Right atrium auricular region (tissue), 2 donors: ENCODE measurements at regions not wholly inside any gene's neighbourhood (a gene's known extent, or its start where the extent isn't known, plus 50 kb on each side); places are given as distances from the start of the nearest gene placed in this dataset.

Experiments
- DNase-seq: peaks from one replicate; pipeline ENCODE4 v3.0.0-alpha.2; 2019; ENCODE audit warnings: low spot score
- H3K27ac ChIP-seq, 2 donors: fragments of 200-600 bp; sonication (generic); 1 replicate in 1 of 2; 2 replicates in 1 of 2; pipeline ENCODE4 v1.5.1; 2016 to 2019
- H3K27me3 ChIP-seq, 2 donors: fragments of 200-600 bp; sonication (generic); one replicate each; pipeline versions ENCODE4 v1.5.1 to v1.6.0; 2017 to 2019
- H3K36me3 ChIP-seq: fragments of 200-600 bp; sonication (generic); one replicate; pipeline ENCODE4 v1.5.1; 2016
- H3K4me1 ChIP-seq, 2 donors: fragments of 200-600 bp; sonication (generic); one replicate each; pipeline versions ENCODE4 v1.5.1 to v1.6.0; 2017 to 2019
- H3K4me3 ChIP-seq, 2 donors: fragments of 200-600 bp; sonication (generic); 1 replicate in 1 of 2; 2 replicates in 1 of 2; pipeline ENCODE4 v1.5.1; 2017 to 2019; ENCODE audit warnings: mild to moderate bottlenecking in 1 of 2, moderate library complexity in 1 of 2
- H3K9me3 ChIP-seq, 2 donors: fragments of 200-600 bp; sonication (generic); one replicate each; pipeline ENCODE4 v1.5.1; 2019
- TF ChIP-seq, protein P1 (sequence below), 2 donors: fragments of 200-600 bp; sonication (generic); IDR thresholded peaks; one replicate each; pipeline ENCODE4 v1.5.1; 2019; ENCODE audit warnings: antibody characterized with exemption in 2 of 2

GRCh38 chr4:92099861-92100260 lies 203.9 kb upstream of the GRID2 start:
- no peaks in the 10 kb centered on the region for H3K36me3 ChIP-seq
- no peaks in the 10 kb centered on the region for H3K4me1 ChIP-seq
- H3K27me3 ChIP-seq = no peaks in the 10 kb centered on the region
- no peak overlapping the region for H3K4me3 ChIP-seq
- no peak overlapping the region for H3K27ac ChIP-seq
- TF ChIP-seq, protein P1, sequence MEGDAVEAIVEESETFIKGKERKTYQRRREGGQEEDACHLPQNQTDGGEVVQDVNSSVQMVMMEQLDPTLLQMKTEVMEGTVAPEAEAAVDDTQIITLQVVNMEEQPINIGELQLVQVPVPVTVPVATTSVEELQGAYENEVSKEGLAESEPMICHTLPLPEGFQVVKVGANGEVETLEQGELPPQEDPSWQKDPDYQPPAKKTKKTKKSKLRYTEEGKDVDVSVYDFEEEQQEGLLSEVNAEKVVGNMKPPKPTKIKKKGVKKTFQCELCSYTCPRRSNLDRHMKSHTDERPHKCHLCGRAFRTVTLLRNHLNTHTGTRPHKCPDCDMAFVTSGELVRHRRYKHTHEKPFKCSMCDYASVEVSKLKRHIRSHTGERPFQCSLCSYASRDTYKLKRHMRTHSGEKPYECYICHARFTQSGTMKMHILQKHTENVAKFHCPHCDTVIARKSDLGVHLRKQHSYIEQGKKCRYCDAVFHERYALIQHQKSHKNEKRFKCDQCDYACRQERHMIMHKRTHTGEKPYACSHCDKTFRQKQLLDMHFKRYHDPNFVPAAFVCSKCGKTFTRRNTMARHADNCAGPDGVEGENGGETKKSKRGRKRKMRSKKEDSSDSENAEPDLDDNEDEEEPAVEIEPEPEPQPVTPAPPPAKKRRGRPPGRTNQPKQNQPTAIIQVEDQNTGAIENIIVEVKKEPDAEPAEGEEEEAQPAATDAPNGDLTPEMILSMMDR (IDR thresholded peaks at IDR 0.05) = no peak
- DNase-seq = no peak
- no peaks in the 10 kb centered on the region for H3K9me3 ChIP-seq

- Histone ChIP-seq H3K9me3 (no peaks in the 10 kb centered on the region), H3K4me3 (no peak overlapping the region), H3K27ac (no peak overlapping the region), H3K27me3 (no peaks in the 10 kb centered on the region), H3K36me3 (no peaks in the 10 kb centered on the region), H3K4me1 (no peaks in the 10 kb centered on the region)
- TF ChIP-seq, protein P1 (IDR thresholded peaks at IDR 0.05) = no peak
- DNase-seq = no peak
Measured at GRCh38 chr4:92100975-92101374, 202.8 kb upstream of the GRID2 start.

DNA sequence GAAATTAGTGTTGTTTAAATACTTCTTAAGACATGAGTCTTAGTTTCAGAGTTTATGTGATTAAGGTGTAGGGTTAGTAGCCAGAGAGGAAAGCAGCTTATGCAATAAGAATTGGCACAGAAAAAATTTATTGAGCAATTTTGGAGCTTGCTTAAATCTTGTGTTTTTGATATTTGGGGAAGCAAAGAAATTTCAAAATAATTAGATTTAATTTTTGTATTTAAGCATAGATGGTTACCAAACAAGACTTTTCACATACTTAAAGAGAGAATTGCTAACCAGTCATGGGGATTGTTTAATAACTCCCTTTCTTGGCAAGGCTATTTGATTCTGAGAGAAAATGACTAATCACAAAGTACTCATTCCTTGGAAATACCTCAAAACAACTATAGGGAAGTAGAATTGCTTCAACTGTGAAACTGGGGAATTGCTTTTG lies 202.0 kb upstream of the GRID2 start:
- H3K27me3 ChIP-seq = no peaks in the 10 kb centered on the region
- no peak overlapping the region for H3K4me3 ChIP-seq
- no peak for DNase-seq
- no peaks in the 10 kb centered on the region for H3K9me3 ChIP-seq
- no peaks in the 10 kb centered on the region for H3K4me1 ChIP-seq
- H3K27ac ChIP-seq = no peak overlapping the region
- TF ChIP-seq, protein P1 (IDR thresholded peaks at IDR 0.05) = no peak
- no peaks in the 10 kb centered on the region for H3K36me3 ChIP-seq

DNA sequence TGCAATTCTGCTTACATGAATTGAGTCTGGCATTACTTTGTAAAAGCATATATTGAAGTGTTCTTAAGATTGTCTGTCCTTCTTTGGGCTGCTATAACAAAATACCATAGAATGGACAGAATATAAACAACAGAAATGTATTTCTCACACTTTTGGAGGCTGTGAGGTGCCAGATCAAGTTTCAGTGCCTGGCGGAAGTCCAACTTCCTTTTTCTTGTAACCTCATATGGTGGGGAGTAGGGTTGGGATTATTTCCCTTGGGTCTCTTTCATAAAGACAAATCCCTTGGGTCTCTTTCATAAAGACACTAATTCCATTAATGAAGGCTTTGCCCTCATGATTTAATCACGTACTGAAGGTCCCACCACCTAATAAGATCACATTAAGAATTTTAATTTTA lies 199.3 kb upstream of the GRID2 start:
- Histone ChIP-seq H3K27ac (no peak overlapping the region), H3K36me3 (no peaks in the 10 kb centered on the region), H3K27me3 (no peaks in the 10 kb centered on the region), H3K4me1 (no peaks in the 10 kb centered on the region), H3K9me3 (no peaks in the 10 kb centered on the region), H3K4me3 (no peak overlapping the region)
- TF ChIP-seq, protein P1 (IDR thresholded peaks at IDR 0.05) = no peak
- DNase-seq = no peak

GRCh38 chr4:92106816-92107215 lies 196.9 kb upstream of the GRID2 start:
- H3K27ac ChIP-seq = no peak overlapping the region
- H3K4me3 ChIP-seq = no peak overlapping the region
- TF ChIP-seq, protein P1 (IDR thresholded peaks at IDR 0.05) = no peak
- H3K4me1 ChIP-seq = no peaks in the 10 kb centered on the region
- DNase-seq = no peak
- no peaks in the 10 kb centered on the region for H3K9me3 ChIP-seq
- H3K36me3 ChIP-seq = no peaks in the 10 kb centered on the region
- no peaks in the 10 kb centered on the region for H3K27me3 ChIP-seq

DNA sequence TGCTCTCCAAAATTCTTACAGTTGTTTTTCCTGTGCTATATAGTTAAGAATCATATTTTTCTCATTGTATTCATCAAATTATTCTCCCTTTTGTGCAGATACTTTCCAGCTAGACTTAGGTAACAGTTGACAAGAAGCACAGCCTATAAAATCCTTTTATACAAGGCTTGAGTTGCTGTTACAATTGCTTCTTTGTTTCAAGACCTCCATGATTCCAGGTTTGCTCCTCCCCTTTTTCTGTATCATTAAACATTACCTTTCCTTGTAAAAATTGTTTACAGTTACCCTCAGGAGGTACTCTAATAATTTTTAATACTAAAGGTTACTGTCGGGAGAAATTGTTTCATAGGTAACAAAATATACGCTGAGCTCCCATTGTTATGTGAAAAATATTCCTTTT lies 192.3 kb upstream of the GRID2 start:
- no peak overlapping the region for H3K27ac ChIP-seq
- H3K9me3 ChIP-seq = no peaks in the 10 kb centered on the region
- TF ChIP-seq, protein P1 (IDR thresholded peaks at IDR 0.05) = no peak

More for the DNA sequence above, 192.3 kb upstream of the GRID2 start:
- Histone ChIP-seq H3K4me3 (no peak overlapping the region), H3K4me1 (no peaks in the 10 kb centered on the region), H3K36me3 (no peaks in the 10 kb centered on the region), H3K27me3 (no peaks in the 10 kb centered on the region)
- DNase-seq = no peak
